Thoracic aorta (tissue), 2 donors: ENCODE measurements at regions not wholly inside any gene's neighbourhood (a gene's known extent, or its start where the extent isn't known, plus 50 kb on each side); places are given as distances from the start of the nearest gene placed in this dataset.

Source experiments
- ATAC-seq: fragments of 150-250 bp; one replicate; pipeline ENCODE4 v1.8.0; 2017; ENCODE audit warnings: low read depth; ENCODE audit not compliant: insufficient number of reproducible peaks, low FRiP score
- DNase-seq: peaks from one replicate; pipeline ENCODE4 v3.0.0-alpha.2; 2020; ENCODE audit warnings: low spot score
- H3K27ac ChIP-seq, 2 donors: fragments of 200-600 bp; sonication (generic); 1 replicate in 1 of 2; 2 replicates in 1 of 2; pipeline ENCODE4 v1.5.1; 2016; ENCODE audit warnings: mild to moderate bottlenecking in 2 of 2, moderate library complexity in 2 of 2
- H3K27me3 ChIP-seq: fragments of 200-600 bp; sonication (generic); replicated peaks from 2 replicates; pipeline ENCODE4 v1.6.0; 2016; ENCODE audit warnings: mild to moderate bottlenecking; ENCODE audit not compliant: insufficient read depth
- H3K36me3 ChIP-seq: fragments of 200-600 bp; sonication (generic); one replicate; pipeline ENCODE4 v1.5.1; 2016
- H3K4me1 ChIP-seq, 2 donors: fragments of 200-600 bp; sonication (generic); 1 replicate in 1 of 2; 2 replicates in 1 of 2; pipeline versions ENCODE4 v1.5.1 to v1.6.0; 2016; ENCODE audit warnings: low read depth in 2 of 2, mild to moderate bottlenecking in 1 of 2; ENCODE audit not compliant: control insufficient read depth in 1 of 2
- H3K4me3 ChIP-seq: fragments of 200-600 bp; sonication (generic); 2 replicates; pipeline ENCODE4 v1.5.1; 2016; ENCODE audit warnings: mild to moderate bottlenecking
- H3K9me3 ChIP-seq: fragments of 200-600 bp; sonication (generic); 2 replicates; pipeline ENCODE4 v1.5.1; 2016
- CTCF ChIP-seq: fragments of 200-600 bp; sonication (generic); IDR thresholded peaks from one replicate; pipeline ENCODE4 v1.5.1; 2019; ENCODE audit warnings: antibody characterized with exemption

- TF ChIP-seq CTCF, result no peak
- Histone ChIP-seq H3K27me3 (no peaks in the 10 kb centered on the region), H3K27ac (no peak overlapping the region), H3K4me3 (no peak overlapping the region), H3K4me1 (no peaks in the 10 kb centered on the region), H3K36me3 (no peaks in the 10 kb centered on the region), H3K9me3 (peaks cover 4% of the 10 kb centered on the region)
- ATAC-seq, result no peak
- no peak for DNase-seq
These were observed 411.0 kb upstream of the DPP6 start for GRCh38 chr7:153641199-153641598.

GRCh38 chr7:153642989-153643388, 409.2 kb upstream of the DPP6 start:
- H3K27me3 ChIP-seq, result no peaks in the 10 kb centered on the region
- no peak for TF ChIP-seq CTCF
- no peak for ATAC-seq
- H3K27ac ChIP-seq, result no peak overlapping the region
- H3K9me3 ChIP-seq, result peaks cover 4% of the 10 kb centered on the region
- H3K4me3 ChIP-seq, result no peak overlapping the region
- DNase-seq, result no peak
- no peaks in the 10 kb centered on the region for H3K36me3 ChIP-seq
- H3K4me1 ChIP-seq, result no peaks in the 10 kb centered on the region

- no peak for DNase-seq
- Histone ChIP-seq H3K27me3 (no peaks in the 10 kb centered on the region), H3K27ac (no peak overlapping the region), H3K4me3 (no peak overlapping the region), H3K36me3 (no peaks in the 10 kb centered on the region), H3K4me1 (no peaks in the 10 kb centered on the region), H3K9me3 (no peaks in the 10 kb centered on the region)
- ATAC-seq, result no peak
- TF ChIP-seq CTCF, result no peak
These were observed 394.9 kb upstream of the DPP6 start for GRCh38 chr7:153657182-153657800.

GRCh38 chr7:153675131-153675530, 377.1 kb upstream of the DPP6 start:
- Histone ChIP-seq H3K27me3 (no peaks in the 10 kb centered on the region), H3K9me3 (no peaks in the 10 kb centered on the region), H3K36me3 (no peaks in the 10 kb centered on the region), H3K4me3 (no peak overlapping the region), H3K4me1 (no peaks in the 10 kb centered on the region), H3K27ac (no peak overlapping the region)
- DNase-seq (no peak), ATAC-seq (no peak)
- no peak for TF ChIP-seq CTCF

- Histone ChIP-seq H3K9me3 (no peaks in the 10 kb centered on the region), H3K27ac (no peak overlapping the region), H3K4me3 (no peak overlapping the region), H3K36me3 (no peaks in the 10 kb centered on the region), H3K27me3 (no peaks in the 10 kb centered on the region), H3K4me1 (no peaks in the 10 kb centered on the region)
- ATAC-seq (no peak), DNase-seq (no peak)
- TF ChIP-seq CTCF, result no peak
These were observed 369.6 kb upstream of the DPP6 start for GRCh38 chr7:153682628-153683027.
